ENCODE measurements at regions not wholly inside any gene's neighbourhood (a gene's known extent, or its start where the extent isn't known, plus 50 kb on each side); places are given as distances from the start of the nearest gene placed in this dataset.

DNA sequence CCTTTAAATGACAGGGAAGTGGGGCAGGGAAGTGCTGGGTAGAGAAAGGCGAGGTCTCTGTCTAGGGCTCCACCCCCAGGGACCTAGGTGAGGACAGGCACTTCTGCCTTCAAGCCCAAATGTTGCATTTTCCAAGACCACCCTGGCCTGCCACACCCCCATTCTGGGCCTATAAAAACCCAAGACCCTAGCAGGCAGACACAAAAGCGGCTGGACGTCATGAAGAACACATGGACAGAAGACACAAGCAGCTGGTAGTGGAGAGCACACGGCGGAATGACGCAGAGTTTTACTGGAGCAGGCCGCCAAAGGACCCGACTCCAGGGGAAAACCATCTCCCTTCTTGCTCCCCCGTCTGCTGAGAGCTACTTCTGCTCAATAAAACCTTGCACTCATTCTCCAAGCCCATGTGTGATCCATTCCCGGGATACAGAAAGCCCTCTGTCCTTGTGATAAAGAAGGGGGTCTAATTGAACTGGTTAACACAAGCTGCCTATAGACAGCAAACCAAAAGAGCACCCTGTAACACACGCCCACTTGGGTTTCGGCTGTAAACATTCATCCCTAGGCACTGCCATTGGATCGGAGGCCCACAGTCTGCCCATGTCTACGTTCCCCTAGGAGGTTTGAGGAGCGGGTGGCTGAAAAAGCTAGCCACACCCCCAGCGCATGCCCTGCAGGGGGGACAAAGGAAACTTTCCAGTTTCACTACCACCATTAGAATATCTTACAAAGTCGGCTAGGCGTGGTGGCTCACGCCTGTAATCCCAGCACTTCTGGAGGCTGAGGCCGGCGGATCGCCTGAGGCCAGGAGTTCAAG, 622.2 kb upstream of the SALL1 start:
- Histone ChIP-seq H3K4me3 (no peak overlapping the region), H3K27ac (replicated peaks in 1 of 4) (no peak overlapping the region), H3K27me3 (no peaks in the 10 kb centered on the region), H3K9me3 (no peaks in the 10 kb centered on the region), H3K36me3 (no peaks in the 10 kb centered on the region), H3K4me1 (no peaks in the 10 kb centered on the region)
- 82% methylated on average over 20 of the region's 22 CpGs for WGBS
- TF ChIP-seq POLR2A (IDR thresholded peaks at IDR 0.05; ENCODE audit: low read depth) (no peak), CTCF (IDR thresholded peaks at IDR 0.05) (no peak), POLR2AphosphoS5 (IDR thresholded peaks at IDR 0.05) (no peak), EP300 (IDR thresholded peaks at IDR 0.05) (no peak)
- intact Hi-C loops (cut with DNase I): no loop called here
- peak; percentile 74 for DNase-seq (ENCODE audit: extremely low spot score)

- no peak overlapping the region for H3K27ac ChIP-seq (replicated peaks in 1 of 4)
- peaks cover 0 to 9% (median 9%) of the 10 kb centered on the region in 4 donors for H3K4me1 ChIP-seq
- DNase-seq (ENCODE audit: extremely low spot score): peak; percentile 31
- no peak overlapping the region for H3K4me3 ChIP-seq
- TF ChIP-seq POLR2AphosphoS5 (IDR thresholded peaks at IDR 0.05) (no peak), CTCF (IDR thresholded peaks at IDR 0.05) (no peak), EP300 (IDR thresholded peaks at IDR 0.05) (no peak), POLR2A (IDR thresholded peaks at IDR 0.05; ENCODE audit: low read depth) (no peak)
- no peaks in the 10 kb centered on the region for H3K36me3 ChIP-seq
- H3K27me3 ChIP-seq: peaks cover 0 to 21% (median 0%) of the 10 kb centered on the region in 4 donors
- intact Hi-C loops (cut with DNase I): no loop called here
- H3K9me3 ChIP-seq: no peaks in the 10 kb centered on the region
- WGBS: 54% methylated on average over 2 of the region's 2 CpGs
These were observed 615.7 kb upstream of the SALL1 start for GRCh38 chr16:51766739-51767138.

DNA sequence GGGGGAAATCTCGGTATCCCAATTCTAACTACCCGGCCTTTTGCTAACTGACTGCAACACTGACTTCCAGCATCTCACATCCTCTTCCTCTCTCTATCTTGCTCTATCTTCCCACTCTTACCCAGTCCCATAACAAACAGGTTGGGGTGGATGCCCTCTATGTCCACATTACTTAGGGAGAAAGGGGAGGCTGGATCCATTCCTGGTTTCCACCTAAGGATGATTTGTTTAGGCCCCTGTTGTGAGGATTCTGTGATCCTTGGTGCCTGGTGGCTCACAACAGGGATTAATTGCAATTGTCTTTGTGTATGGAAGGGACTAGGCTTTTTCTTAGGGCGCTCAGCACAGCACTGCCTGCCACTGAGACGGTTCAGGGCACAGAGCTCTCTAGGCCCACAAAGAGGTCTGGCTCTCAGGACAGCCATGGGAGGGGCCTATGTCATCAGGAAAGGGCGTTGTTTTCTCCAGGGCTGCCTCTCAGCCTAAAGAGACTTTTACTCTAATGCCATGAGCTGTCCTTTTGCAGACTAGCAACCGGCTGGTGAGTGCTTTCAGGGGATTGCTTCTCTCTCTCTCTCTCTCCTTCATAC, 612.1 kb upstream of the SALL1 start:
- intact Hi-C loops (cut with DNase I): no loop called here
- 77% methylated on average over 3 of the region's 6 CpGs for WGBS
- Histone ChIP-seq H3K4me1 (peaks cover 0 to 17% (median 14%) of the 10 kb centered on the region in 4 donors), H3K27me3 (peaks cover 0 to 25% (median 0%) of the 10 kb centered on the region in 4 donors), H3K9me3 (no peaks in the 10 kb centered on the region), H3K36me3 (no peaks in the 10 kb centered on the region), H3K4me3 (no peak overlapping the region), H3K27ac (replicated peaks in 1 of 4) (no peak overlapping the region)
- TF ChIP-seq EP300 (IDR thresholded peaks at IDR 0.05) (no peak), POLR2A (IDR thresholded peaks at IDR 0.05; ENCODE audit: low read depth) (no peak), POLR2AphosphoS5 (IDR thresholded peaks at IDR 0.05) (no peak), CTCF (IDR thresholded peaks at IDR 0.05) (no peak)
- DNase-seq (ENCODE audit: extremely low spot score): peak; percentile 81

- 25% methylated on average over 29 of the region's 30 CpGs for WGBS
- Histone ChIP-seq H3K27me3 (peaks cover 0 to 17% (median 0%) of the 10 kb centered on the region in 4 donors), H3K27ac (replicated peaks in 1 of 4) (no peak overlapping the region), H3K9me3 (no peaks in the 10 kb centered on the region), H3K36me3 (no peaks in the 10 kb centered on the region), H3K4me3 (no peak overlapping the region), H3K4me1 (peaks cover 0 to 17% (median 14%) of the 10 kb centered on the region in 4 donors)
- intact Hi-C loops (cut with DNase I): no loop called here
- peak; percentile 51 to 83 (median 77) for TF ChIP-seq CTCF (IDR thresholded peaks at IDR 0.05)
- TF ChIP-seq EP300 (IDR thresholded peaks at IDR 0.05): no peak
- peak; percentile 91 for DNase-seq (ENCODE audit: extremely low spot score)
These were observed 611.3 kb upstream of the SALL1 start for GRCh38 chr16:51762081-51762996.
